ENCODE measurements at regions not wholly inside any gene's neighbourhood (a gene's known extent, or its start where the extent isn't known, plus 50 kb on each side); places are given as distances from the start of the nearest gene placed in this dataset.
"Not testable (repeated sequence)": the region's sequence is repeated elsewhere in the genome, so short reads cannot be mapped to it uniquely, and the experiment has no call there.

DNA sequence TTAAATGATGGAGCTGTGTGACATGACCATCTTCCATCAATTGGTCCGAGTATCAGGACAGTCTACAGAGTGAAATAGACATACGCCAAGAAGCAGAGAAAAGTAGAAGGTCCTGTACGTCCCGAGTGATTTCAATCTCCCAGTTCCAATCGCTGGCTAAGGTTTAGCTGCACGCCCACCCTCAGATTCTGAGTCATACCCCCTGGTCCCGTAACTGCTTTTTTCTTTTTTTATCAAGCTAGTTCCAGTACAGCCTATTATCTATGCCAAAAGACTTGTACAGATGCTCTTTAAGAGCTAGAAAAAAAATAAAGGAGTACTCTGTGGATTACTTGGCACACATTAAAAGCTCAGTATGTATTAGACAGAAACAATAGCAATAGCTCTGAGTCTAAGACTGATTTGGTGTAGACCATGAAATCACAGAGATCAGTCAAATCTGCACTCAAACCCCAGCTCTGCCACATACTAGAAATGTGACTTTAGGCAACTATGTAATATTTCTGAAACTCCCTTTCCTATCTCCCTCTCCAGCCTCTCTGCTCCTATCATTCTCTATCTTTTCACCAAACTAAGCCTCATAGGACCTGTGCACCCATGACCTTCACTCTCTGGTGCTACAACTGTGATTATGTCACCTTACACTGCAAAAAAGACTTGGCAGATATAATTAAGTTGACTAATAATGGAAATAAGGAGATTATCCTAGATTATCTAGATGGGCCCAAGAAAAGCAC is 63.0 kb upstream of the SRRM3 start:
- not testable (repeated sequence) for DNase-seq; ATAC-seq; H3K9me3 Mint-ChIP-seq; H3K27me3 Mint-ChIP-seq (ENCODE audit: low read depth); H3K4me3 Mint-ChIP-seq; H3K36me3 Mint-ChIP-seq (ENCODE audit: insufficient read depth)
- peaks cover 22% of the 10 kb centered on the region for H3K4me1 Mint-ChIP-seq (ENCODE audit: low read depth)

DNA sequence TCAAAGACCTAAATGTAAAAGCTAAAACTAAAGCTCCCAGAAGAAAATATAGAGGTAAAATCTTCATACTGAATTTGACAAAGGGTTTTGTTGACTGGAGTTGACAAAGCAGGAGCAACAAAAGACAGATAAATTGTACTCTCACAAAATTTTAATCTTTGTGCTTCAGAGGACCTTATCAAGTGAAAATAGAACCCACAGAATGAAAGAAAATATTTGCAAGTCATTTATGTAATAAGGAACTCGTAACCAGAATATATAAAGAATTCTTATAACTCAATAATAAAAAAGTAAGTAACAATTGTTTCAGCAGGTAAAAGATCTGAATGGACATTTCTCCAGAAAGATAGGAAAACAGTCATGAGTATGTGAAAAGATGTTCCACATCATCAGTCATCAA is 62.0 kb upstream of the SRRM3 start:
- Mint-ChIP-seq H3K4me3 (no peak overlapping the region), H3K36me3 (ENCODE audit: insufficient read depth) (no peaks in the 10 kb centered on the region), H3K4me1 (ENCODE audit: low read depth) (peaks cover 21% of the 10 kb centered on the region), H3K27me3 (ENCODE audit: low read depth) (peaks cover 2% of the 10 kb centered on the region), H3K9me3 (no peaks in the 10 kb centered on the region)
- ATAC-seq (no peak), DNase-seq (no peak)

DNA sequence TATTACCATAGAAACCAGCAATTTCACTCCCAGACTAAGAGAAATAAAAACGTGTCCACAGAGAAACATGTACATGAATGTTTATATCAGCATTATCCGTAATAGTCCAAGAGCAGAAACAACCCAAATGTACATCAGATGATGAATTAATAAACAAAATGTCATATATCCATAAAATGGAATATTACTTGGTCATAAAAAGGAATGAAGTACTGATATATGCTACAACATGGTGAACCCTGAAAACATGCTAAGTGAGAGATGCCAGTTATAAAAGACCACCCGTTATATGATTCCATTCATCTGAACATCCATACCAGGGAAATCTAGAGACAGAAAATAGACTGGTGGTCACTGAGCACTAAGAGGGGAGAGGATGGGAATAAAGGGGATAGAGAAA is 61.4 kb upstream of the SRRM3 start:
- ATAC-seq; H3K27me3 Mint-ChIP-seq (ENCODE audit: low read depth); H3K36me3 Mint-ChIP-seq (ENCODE audit: insufficient read depth); H3K4me3 Mint-ChIP-seq; H3K9me3 Mint-ChIP-seq; DNase-seq: not testable (repeated sequence)
- peaks cover 23% of the 10 kb centered on the region for H3K4me1 Mint-ChIP-seq (ENCODE audit: low read depth)

GRCh38 chr7:76142861-76143260 is 58.8 kb upstream of the SRRM3 start:
- Mint-ChIP-seq H3K27me3 (ENCODE audit: low read depth) (peaks cover 2% of the 10 kb centered on the region), H3K9me3 (no peaks in the 10 kb centered on the region), H3K4me1 (ENCODE audit: low read depth) (peaks cover 21% of the 10 kb centered on the region), H3K36me3 (ENCODE audit: insufficient read depth) (no peaks in the 10 kb centered on the region), H3K4me3 (peak overlapping the region; percentile 24)
- peak in 1 of 2 donors; percentile 67 for ATAC-seq
- no peak for DNase-seq

DNA sequence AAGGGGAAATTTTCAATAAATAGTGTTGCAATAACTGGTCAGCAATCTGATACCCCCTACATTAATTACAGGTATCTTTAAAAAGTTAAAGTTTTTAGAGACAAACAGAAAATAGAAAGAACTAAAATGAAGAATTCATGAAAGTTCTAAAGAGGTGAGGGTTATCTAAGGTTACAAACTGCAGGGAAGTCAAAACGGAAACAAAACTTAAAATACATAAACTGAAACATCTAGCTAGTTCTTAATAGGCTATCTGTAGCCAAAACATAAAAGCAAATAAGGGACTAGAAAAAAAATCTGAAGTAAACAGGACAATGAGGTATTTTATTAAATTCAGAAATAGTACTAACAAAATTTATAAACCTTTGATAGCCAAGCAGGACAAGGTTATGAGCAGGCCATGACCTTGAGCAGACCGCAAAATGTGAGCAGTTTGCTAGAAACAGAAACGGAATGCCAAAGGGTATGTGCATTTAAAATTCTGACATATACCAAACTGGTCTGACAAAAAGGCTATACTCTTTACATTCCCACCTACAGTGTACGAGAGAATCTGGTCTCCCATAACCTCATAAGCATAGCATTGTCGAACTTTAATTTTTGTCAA is 56.9 kb upstream of the SRRM3 start:
- DNase-seq; H3K36me3 Mint-ChIP-seq (ENCODE audit: insufficient read depth); ATAC-seq; H3K4me3 Mint-ChIP-seq; H3K9me3 Mint-ChIP-seq; H3K27me3 Mint-ChIP-seq (ENCODE audit: low read depth): not testable (repeated sequence)
- peaks cover 21% of the 10 kb centered on the region for H3K4me1 Mint-ChIP-seq (ENCODE audit: low read depth)

GRCh38 chr7:76146374-76146773 is 55.3 kb upstream of the SRRM3 start:
- no peak for DNase-seq
- Mint-ChIP-seq H3K9me3 (no peaks in the 10 kb centered on the region), H3K4me1 (ENCODE audit: low read depth) (peaks cover 26% of the 10 kb centered on the region), H3K4me3 (no peak overlapping the region), H3K27me3 (ENCODE audit: low read depth) (no peaks in the 10 kb centered on the region), H3K36me3 (ENCODE audit: insufficient read depth) (no peaks in the 10 kb centered on the region)
- no peak for ATAC-seq

DNA sequence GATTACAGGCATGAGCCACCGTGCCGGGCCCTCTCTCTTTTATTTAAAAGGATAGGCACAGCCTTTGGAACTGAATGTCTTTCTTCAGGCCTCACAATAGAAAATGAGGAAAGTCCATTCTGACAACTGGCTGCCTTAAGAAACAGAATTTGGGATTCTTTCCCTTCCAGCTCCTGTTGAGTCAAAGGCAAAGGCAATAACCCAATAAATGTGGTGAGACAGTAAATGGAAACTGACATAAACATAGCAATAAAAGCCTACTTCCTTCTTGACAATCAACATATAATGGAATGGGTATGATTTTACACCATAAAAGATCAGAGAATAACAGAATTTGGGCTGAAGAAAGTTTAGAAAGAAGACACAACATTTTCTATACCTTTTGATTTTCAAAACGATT is 52.7 kb upstream of the SRRM3 start:
- H3K36me3 Mint-ChIP-seq (ENCODE audit: insufficient read depth); H3K4me3 Mint-ChIP-seq; H3K27me3 Mint-ChIP-seq (ENCODE audit: low read depth); ATAC-seq; H3K9me3 Mint-ChIP-seq; DNase-seq: not testable (repeated sequence)
- H3K4me1 Mint-ChIP-seq (ENCODE audit: low read depth) = peaks cover 33% of the 10 kb centered on the region

- peaks cover 32% of the 10 kb centered on the region for H3K4me1 Mint-ChIP-seq (ENCODE audit: low read depth)
- no peak overlapping the region for H3K4me3 Mint-ChIP-seq
- H3K36me3 Mint-ChIP-seq (ENCODE audit: insufficient read depth) = no peaks in the 10 kb centered on the region
- H3K27me3 Mint-ChIP-seq (ENCODE audit: low read depth) = no peaks in the 10 kb centered on the region
- no peak for ATAC-seq
- no peaks in the 10 kb centered on the region for H3K9me3 Mint-ChIP-seq
- no peak for DNase-seq
Observed at GRCh38 chr7:76149847-76150691, 51.6 kb upstream of the SRRM3 start.

All from activated T-cell treated with anti-CD3 and anti-CD28 coated beads, Interleukin-2, amount 50 U/mL, for 4 hours (primary cell).